Fibroblast of skin of right quadriceps (primary cell): ENCODE measurements at regions not wholly inside any gene's neighbourhood (a gene's known extent, or its start where the extent isn't known, plus 50 kb on each side); places are given as distances from the start of the nearest gene placed in this dataset.

Experiments used
- DNase-seq: peaks from one replicate; pipeline ENCODE4 v3.0.0-alpha.2; 2013

DNA sequence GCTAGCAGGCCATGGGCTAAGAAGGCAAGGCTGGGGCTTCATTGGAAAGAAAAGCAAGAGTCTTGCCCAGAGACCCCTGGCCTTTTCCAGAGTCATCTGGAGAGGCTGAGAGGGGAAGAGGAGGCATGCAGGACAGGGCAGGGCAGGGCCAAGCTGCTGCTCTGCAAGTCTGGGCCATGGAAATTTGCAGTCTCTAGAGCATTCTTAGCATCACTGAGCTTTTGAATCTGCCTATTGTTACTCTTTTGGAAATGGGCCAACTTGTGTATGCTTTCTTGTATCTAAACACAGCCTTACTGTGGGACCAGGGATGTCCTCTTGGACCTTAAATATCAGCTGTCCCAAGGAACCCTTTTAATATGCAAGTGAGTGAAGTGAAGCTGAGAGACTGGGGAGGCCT, 560.5 kb downstream of the MID1IP1 start:
- no peak for DNase-seq

DNA sequence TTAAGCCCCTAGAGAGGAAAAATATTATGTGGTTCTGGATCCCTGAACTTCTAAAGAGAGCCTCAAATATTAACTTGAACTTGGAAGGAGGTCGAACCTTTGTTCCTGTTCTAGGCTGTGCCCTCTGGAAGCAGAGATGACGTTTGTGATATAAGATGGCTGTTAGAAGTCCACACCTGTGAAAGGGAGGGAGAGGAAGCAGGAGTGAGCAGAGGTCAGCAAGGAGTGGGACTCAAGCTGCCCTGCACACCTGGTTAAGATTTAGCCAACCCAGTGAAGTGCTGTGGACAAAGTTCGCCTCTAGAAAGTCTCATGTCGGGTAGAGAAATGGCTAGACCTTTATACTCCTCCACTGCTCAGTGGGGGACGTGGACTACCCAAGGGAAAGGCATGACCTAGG, 566.2 kb downstream of the MID1IP1 start:
- DNase-seq = no peak

DNA sequence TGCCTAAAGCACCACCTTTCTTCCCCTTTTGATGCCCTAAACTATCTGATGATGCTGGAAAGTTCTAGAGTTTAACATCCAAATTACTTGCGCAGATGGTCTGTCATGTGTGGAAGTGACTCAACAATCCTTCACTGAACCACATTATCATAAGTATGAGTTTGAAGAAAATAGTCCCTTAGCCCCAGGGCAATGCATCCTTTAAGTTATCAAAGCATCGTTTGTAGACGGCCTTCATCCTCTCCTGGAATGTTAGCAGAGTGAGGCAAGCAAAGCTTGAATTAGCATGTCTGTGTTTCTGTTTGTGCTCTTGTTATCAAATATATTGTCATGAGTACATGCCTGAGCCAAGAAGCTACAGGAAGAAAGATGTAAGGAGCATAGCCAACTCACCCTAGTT, 570.9 kb downstream of the MID1IP1 start:
- no peak for DNase-seq

DNA sequence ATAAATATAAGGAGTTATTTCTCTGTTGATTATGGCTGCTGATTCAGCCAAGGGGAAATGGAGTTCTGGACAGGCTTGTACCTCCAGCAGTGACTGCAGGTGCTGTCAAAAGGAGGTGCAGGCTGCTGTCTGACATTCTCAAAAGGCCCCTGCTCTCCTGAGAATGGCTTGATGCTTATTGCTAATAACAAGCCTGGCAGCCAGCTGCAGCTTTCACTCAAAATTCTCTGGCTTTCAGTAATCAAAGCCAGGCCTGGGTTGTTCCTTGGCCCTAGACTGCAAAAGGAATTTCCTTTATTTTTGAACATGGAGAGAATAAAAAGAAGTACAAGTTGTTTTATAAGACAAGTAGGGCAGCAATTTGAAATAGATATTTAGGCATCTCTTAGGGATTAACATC, 575.9 kb downstream of the MID1IP1 start:
- DNase-seq = no peak

DNA sequence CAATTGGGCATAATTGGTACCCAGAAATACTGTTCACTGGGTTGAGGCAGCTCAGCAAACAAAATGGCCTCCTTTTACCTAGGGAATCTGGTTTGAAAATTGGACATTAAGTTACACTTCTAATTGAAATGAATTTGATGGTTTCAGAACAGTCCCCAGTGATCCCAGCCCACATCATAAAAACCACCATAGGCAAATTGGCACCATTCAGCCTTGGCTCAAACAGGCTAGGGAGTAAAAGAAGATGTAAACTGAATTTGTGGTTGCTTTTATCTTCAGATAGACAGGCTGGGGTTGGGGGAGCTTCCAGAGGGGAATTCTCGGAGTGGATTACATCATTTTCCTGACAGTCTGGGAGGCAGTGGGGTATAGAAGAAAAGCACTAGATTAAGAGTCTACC, 576.5 kb downstream of the MID1IP1 start:
- no peak for DNase-seq

DNA sequence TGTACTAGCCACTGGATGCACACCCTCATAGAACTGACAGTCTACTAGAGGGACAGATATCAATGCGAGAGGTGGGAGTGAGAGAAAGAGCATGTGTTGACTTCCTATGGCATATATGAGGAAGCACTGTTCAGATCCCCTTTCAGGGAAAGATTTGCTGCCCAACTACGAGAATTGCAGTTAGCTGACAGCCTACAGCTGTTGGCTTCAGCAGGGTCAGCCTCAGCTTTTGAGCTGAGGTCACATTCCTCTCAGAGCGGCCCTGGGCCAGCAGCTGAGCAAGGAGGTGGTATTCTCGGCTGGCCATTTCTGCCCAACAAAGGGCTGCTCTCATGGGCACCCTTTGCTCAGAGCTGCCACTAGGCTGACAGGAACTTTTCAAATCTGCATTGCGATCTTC, 580.2 kb downstream of the MID1IP1 start:
- DNase-seq = no peak

DNA sequence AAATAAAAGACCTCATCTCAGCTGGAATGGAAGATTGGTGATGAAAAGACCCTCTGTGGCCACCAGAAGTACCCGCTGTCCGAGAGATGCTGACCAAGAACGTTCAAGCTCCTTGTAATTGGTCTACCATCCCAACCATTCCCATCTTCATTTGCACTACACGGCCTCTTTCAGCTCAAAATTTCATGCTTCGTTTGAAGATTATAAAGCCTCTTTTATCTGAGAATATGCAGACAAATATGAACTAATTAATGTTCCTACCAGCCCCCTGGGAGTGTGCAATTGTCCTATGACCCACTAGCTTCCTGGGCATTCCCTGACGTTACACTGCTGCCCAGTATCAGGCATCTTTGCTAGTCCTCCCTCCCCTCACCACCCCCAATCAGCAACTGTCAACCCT, 583.7 kb downstream of the MID1IP1 start:
- no peak for DNase-seq

DNA sequence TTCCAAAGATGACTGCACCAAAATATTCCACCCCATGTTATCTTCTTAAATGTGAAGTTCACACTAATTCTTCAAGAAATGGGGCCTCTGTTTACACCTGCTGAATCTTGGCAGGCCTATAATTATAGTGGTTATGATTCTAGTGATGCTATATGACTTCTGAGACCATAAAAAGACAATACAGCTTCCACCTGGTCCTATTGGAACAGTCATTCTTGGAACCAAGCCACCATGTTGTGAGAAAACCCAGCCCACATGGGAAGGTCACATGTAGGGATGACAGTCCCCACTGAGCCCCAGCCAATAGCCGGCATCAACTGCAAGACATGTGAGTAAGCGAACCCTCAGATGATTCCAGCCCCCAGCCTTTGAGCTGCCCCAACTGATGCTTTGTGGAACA, 587.5 kb downstream of the MID1IP1 start:
- DNase-seq = no peak

DNA sequence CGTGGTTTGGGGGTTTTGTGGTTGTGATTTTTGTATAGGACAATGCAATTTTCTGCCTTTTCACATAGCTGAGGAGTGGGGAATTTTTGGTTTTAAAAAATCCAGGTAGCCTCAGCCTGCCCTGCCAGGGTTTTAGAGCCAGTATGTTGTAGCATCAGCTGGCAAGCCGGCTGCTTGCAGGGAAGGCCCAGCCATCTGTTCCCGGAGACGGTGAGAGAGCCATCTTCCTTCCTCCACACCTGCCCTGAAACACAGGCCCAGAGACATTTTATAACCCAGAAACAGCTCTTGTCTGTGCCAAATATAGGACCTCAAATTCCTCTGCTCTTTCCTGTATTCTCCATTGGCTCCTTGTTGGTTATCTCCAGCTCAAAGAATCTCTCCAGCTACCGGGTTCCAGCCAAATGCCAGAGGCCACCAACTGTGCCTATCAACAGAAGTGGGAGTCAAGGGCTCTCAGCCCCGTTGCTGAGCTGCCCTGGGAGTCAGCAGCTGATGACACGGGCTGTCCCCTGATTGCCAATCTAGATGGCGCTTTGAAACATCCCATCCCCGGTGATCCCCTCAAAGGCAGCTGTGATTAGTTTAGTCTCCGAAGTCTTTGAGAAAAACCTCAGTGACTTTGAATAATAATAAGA, 595.2 kb downstream of the MID1IP1 start:
- no peak for DNase-seq

DNA sequence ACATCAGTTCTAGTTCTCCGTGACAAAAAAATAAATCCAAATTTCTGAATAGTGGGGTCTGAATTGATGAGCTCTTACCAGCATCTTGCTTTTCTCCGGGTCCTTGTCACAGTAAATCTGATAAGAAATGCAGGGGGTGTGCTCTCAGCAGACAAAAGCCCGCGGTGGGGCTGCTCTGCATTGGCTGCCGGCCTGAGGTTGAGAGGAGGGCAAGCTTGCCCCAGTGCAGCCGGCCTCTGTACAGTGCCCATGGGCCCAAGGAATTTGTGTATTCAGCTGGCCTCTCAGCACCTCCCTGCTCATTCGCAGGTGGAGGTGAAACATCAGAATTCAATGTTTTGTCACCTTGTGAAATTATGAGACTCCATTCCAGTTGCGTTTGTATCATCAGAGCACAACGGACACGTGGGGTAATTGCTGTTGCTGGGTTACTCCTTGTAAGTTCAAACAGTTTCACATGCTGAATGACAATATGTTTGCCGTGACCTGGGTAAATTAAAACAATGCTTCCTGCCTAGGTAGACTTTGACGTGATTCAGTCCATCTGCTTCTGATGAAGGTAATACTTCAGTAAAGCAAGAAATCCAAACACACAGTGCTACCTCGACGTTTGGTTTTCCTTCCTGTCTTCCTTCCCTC, 596.4 kb downstream of the MID1IP1 start:
- no peak for DNase-seq

DNA sequence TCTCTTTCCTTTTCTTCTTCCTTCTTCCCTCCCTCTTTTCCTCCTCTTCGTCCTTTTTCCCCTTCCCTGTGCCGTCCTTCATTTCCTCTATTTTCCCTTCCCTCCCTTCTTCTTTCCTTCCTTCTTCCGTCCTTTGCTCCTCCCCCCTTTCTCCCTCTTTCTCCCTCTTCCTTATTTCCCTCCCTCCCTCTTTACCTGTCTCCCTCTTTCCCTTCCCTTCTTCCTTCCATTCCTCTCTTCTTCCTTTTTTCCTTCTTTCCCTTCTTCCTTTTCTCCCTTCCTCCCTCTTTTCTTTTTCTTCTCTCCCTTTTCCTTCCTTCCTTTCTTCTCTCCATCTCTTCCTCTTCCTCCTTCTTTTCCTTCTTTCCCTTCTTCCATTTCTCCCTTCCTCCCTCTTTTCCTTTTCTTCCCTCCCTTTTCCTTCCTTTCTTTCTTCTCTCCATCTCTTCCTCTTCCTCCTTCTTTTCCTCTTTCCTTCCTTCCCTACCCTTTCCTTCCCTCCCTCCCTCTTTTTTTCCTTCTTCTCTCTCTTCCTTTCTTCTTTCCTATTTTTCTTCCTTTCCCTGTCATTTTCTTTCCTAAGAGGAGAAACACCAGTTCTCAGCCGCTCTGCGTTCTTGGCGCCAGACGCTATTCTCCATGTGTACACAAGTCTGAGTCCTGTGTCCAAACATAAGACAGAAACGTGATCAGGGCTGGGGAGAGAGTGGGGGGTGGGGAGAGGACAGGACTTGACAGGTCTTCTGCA, 597.1 kb downstream of the MID1IP1 start:
- DNase-seq = no peak

DNA sequence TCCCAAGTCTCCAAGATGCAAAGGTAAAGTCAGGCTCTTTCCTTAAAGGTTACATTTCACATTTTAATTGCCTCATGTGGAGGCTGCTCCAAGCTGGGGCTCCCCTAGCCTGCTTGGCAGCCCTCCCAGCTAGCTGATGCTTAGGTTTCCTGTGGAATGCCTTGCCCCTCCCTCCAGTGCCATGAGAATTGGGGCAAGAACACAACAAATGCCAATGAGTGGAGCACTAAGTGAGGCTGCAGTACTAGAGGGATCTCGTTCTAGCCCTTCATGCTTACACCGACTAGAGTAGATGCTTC, 597.7 kb downstream of the MID1IP1 start:
- DNase-seq = no peak

DNA sequence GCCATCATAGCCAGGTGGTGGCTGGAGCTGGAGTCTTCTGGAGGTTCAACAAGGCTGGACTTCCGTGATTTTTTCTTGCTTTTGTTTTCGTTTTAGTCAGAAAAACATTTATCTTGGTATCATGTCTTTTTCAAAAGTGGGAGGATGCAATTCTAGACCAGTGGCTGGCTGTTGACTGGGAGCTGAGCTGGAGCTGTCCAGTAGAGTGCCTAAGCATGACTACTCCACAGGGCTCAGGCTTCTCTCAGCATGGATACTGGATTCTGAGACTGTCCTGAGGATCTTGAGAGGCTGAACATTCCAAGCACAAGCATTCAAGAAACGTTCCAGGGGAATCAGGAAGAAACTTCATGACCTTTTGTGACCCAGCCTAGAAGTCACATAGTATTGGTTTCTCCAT, 598.1 kb downstream of the MID1IP1 start:
- no peak for DNase-seq

DNA sequence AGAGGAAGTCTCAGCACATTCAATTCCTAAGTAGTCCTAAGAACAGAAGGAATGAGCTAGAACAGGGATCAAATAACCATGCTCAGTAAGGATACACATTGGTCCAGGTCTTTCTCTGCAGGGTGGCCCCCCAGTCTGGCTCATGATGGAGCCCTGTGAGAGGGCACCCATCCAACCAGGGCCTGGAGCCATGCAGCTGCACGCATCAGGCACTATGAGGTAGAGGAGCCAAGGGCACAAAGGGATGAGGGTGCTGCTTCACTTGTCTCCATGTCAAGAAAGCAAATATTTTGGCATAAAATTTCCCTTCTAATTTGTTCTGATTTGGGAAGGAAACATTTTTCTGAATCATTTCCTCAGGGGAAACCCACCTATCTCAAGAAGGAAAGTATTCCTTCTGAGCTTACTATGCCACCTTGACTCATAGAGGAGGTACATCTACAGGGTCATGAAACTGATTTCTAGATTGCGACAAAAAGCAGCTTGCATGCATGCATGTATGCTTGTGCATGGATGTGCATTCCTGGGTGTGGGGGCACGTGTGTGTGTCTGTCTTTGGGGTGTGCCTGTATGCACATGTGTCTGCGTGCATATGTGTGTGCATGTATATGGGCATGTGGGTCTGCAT, 600.3 kb downstream of the MID1IP1 start:
- no peak for DNase-seq

DNA sequence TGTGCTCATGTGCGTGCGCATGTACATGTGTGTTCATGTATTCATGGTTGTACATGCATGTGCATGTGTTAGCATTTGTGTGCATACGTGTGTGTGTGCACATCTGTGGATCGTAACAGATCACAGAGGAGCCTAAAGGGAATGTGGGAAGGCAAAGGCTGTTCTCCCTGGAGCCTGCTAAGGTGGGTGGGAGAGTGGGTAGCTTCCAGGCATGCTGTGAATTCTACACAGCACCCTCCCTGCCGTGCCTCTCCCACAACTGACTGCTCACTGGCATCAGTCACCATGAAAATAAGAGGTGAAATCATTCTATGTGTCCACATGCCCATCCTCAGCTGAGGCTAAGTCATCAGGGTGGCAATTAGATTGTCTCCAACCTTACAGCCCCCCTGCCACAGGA, 600.9 kb downstream of the MID1IP1 start:
- no peak for DNase-seq

DNA sequence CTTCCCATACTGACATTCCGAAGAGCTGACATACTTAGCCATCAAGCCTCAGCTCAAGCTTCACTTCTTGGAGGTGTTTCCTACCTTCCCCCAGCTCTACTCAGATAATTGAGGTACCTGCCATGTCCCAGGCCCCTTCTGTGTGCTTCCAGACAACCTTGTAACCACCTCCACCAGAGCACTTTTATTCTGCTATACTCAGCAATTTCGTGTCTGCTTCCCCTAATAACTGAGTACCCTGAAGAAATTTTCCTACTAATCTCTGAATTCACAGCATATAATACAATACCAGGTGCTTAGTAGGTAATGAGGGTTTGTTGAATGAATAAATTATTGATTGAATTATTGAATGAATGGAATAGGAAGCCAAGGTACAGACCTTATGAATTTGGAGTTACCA, 605.5 kb downstream of the MID1IP1 start:
- DNase-seq = no peak

DNA sequence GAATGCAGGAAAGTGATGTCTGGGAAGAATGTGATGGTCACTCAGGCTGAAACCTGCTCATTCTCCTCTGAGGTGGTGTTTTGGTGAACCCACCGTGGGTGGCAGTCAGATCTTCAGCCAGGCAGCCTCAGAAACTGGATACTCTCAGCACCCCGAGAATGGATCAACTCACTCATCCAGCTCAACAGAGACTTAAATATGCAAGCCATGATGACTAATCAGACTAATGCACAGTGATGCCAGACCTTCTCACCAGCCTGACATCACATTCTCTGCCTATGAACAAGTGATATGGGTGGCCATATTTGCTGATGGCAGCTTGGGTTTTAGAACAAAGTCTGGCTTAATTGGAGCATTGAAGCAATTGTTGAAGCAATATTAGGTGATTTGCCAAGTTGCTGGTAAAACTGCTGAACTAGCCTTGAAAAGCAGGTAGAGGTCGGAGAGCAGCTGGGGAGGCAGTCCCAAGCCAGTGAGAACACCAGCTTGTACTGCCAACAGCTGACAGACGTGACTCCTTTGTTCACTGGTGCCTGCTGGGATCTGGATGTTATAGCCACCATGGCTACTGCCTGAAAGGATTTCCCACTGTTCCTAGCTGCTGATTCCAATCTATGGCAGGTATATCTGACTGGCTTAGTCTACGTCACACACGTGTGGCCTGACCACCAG, 608.1 kb downstream of the MID1IP1 start:
- DNase-seq = no peak

DNA sequence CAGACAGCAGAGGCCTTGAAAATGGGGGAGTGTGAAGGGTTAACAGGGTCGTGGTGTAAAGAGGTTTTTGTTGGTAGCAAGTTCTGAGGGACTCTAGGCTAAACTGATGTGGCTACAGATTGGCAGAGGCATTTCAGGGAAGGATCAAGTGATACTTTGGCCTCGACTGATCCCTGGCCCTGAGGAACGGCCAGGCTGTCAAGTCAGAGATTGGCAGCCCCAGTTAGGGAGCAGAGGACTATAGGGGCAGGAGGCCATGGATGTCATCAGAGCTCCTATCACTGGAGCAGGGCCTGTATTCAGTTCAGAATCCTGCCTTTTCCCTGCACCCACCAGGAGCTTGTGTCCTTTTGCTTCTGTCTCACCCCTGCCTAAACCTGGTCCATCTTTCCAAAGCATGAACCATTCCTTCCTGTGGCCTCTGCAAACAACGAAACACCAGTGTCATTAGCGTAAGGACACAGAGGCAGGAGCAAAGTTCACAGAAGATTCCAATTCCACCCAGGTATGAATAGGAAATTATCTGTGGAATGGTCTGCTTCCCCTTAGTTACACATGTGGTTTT, 613.1 kb downstream of the MID1IP1 start:
- no peak for DNase-seq

DNA sequence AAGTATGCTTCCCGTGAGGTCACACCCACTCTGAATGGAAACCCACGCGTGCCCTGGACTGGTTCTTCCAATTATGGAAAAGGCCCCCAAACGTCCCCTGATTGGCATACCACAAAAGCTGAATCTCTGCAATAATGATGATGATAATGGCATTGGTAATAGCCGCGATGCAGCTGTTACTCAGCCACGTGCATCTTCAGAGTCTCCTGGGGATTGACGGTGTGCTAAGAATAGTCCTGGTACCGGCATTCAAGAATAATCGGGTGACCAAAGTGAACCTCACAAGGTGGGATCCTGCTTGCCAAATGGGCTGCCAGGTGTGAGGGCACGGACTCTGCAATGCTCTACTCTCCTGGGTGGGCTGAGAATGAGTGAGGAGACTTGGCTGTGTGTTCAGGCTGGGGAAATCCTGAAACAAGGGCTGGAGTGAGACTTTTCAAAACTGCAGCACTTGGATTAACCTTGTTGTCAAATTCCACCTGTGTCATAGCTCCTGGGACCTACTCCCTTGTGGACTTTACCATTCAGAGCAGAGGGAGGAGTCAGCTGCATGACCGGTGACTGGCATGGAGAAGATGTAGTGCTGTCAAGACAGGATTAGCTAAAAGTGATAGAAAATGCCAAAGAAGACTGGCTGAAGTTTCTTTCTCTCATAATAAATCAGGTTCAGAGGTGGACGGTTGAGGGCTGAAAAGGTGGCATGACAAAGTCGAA, 615.4 kb downstream of the MID1IP1 start:
- DNase-seq = no peak

DNA sequence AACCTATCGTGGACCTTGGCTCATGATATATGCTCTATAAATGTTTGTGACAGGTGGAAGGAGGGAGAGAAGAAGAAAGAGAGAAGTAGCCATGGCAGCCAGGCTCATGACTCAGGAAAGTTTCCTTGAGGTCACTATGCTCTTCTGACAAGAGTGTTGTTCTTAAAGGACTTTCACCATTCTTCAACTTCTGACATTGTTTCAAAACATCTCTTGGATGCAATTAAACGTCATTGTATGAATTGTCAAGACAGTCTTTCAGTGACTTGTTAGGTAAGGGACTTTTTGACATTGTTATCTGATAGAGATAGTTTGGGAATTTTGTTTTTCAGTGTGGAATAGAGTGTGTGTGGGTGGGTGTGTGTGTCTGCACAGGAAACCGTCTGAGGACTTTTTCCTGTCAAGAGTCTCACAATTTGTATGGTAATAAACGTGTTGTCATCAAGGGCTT, 617.0 kb downstream of the MID1IP1 start:
- no peak for DNase-seq

DNA sequence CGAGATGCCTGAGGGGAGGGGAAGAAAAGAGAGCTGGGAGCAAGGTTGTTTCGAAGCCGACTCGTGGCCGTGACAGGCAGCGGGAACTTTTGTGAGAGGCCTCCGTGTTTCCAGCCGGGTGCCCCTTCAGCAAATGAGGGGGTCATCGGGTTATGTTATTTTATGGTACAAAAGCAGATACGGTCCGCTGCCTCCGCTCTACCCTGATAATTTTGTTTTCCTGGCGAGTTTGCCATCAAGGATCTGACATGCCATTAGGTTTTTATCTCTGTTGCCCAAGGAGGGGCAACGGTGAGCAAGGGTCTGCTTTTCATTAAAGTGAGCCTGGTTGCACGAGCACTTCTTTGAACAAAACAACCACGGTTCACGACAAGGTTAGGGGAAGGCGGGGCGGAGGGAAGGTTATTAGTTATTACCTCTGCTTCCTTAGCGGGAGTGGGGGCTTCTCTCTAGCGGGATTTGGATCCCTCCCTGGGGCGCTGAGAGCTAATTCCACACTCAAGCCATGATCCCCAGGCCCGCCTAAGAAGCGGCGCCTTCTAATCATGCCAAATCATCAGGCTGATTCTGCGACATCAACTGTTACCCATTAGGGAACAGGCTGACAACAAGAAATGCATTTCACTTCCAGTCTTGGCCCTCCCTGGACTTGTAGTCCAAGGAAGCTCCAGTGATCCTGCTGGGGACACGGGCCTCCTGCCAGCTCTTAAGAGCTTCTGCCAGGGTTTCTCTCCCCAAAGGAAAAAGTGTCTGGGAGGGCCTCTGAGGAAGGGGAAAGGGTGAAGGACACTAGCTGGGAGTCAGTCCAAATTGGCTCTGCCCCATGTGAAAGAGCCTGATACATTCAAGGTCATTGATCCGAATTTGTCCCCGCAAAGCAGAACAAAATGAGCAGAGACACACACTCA, 617.7 kb downstream of the MID1IP1 start:
- no peak for DNase-seq
